ENCODE measurements at regions not wholly inside any gene's neighbourhood (a gene's known extent, or its start where the extent isn't known, plus 50 kb on each side); places are given as distances from the start of the nearest gene placed in this dataset.

GRCh38 chr18:41577529-41577928, 377.5 kb upstream of the PIK3C3 start:
- TF ChIP-seq EZH2phosphoT487 (conservative IDR thresholded peaks at IDR 0.05; ENCODE audit: low read length) (no peak), CTCF (IDR thresholded peaks at IDR 0.05; ENCODE audit: insufficient read depth, low read length, poor library complexity, severe bottlenecking) (no peak)

All from SU-DHL-6 (cell line).